GM23338 (cell line): ENCODE measurements at regions not wholly inside any gene's neighbourhood (a gene's known extent, or its start where the extent isn't known, plus 50 kb on each side); places are given as distances from the start of the nearest gene placed in this dataset.

Source experiments
- ATAC-seq: fragments of 200-7000 bp; cut with Tn5 transposase; 3 replicates; pipeline ENCODE4 v1.9.1; 2020
- DNase-seq: peaks from one replicate; pipeline ENCODE4 v3.0.0-alpha.2; 2015; ENCODE audit warnings: low spot score
- H2AFZ ChIP-seq: fragments of 200-600 bp; sonication (generic); 2 replicates; pipeline ENCODE4 v1.8.0; 2016; ENCODE audit warnings: antibody characterized with exemption, mild to moderate bottlenecking, moderate library complexity
- H3F3A ChIP-seq: fragments of 200-600 bp; sonication (generic); replicated peaks from 2 replicates; pipeline ENCODE4 v1.8.0; 2017; ENCODE audit warnings: antibody characterized with exemption, mixed run types, low read depth
- H3K27ac ChIP-seq: fragments of 200-600 bp; sonication (generic); 2 replicates; pipeline ENCODE4 v1.6.1; 2016; ENCODE audit warnings: low read depth
- H3K27me3 ChIP-seq: fragments of 200-600 bp; sonication (generic); 2 replicates; pipeline ENCODE4 v1.8.0; 2016; ENCODE audit warnings: mild to moderate bottlenecking, mixed run types, moderate library complexity; ENCODE audit not compliant: insufficient read depth
- H3K36me3 ChIP-seq: fragments of 200-600 bp; sonication (generic); 2 replicates; pipeline ENCODE4 v1.8.0; 2016; ENCODE audit warnings: mild to moderate bottlenecking; ENCODE audit not compliant: insufficient read depth
- H3K4me1 ChIP-seq: fragments of 200-600 bp; sonication (generic); 2 replicates; pipeline ENCODE4 v1.8.0; 2016; ENCODE audit warnings: mild to moderate bottlenecking, moderate library complexity; ENCODE audit not compliant: insufficient read depth
- H3K4me2 ChIP-seq: fragments of 200-600 bp; sonication (generic); 2 replicates; pipeline ENCODE4 v1.7.1; 2017; ENCODE audit warnings: mixed run types
- H3K4me3 ChIP-seq: fragments of 200-600 bp; sonication (generic); 2 replicates; pipeline ENCODE4 v1.6.1; 2016; ENCODE audit warnings: mixed run types
- H3K79me2 ChIP-seq: fragments of 200-600 bp; sonication (generic); replicated peaks from 2 replicates; pipeline ENCODE4 v1.8.0; 2017; ENCODE audit warnings: mild to moderate bottlenecking; ENCODE audit not compliant: insufficient read depth
- H3K9me2 ChIP-seq: fragments of 200-600 bp; sonication (generic); 2 replicates; pipeline ENCODE4 v1.8.0; 2017; ENCODE audit not compliant: insufficient read depth
- H4K20me1 ChIP-seq: fragments of 200-600 bp; sonication (generic); replicated peaks from 2 replicates; pipeline ENCODE4 v1.8.0; 2017; ENCODE audit warnings: mild to moderate bottlenecking; ENCODE audit not compliant: insufficient read depth
- H3K27ac Mint-ChIP-seq: 2 replicates; pipeline ENCODE4 v1.8.0; 2020; ENCODE audit warnings: inconsistent platforms, mild to moderate bottlenecking, moderate library complexity, mixed read lengths
- H3K27me3 Mint-ChIP-seq: 3 replicates; pipeline ENCODE4 v1.8.0; 2022; ENCODE audit warnings: low read depth, mild to moderate bottlenecking, moderate library complexity, mixed read lengths, inconsistent platforms; ENCODE audit not compliant: insufficient read depth, poor library complexity
- H3K36me3 Mint-ChIP-seq: 3 replicates; pipeline ENCODE4 v1.8.0; 2021; ENCODE audit warnings: low read depth, mild to moderate bottlenecking, inconsistent platforms, moderate library complexity, mixed read lengths
- H3K4me1 Mint-ChIP-seq: 3 replicates; pipeline ENCODE4 v1.8.0; 2020; ENCODE audit warnings: mild to moderate bottlenecking, inconsistent platforms, mixed read lengths
- H3K4me3 Mint-ChIP-seq: 3 replicates; pipeline ENCODE4 v1.8.0; 2021; ENCODE audit warnings: moderate library complexity, mild to moderate bottlenecking, inconsistent platforms, mixed read lengths
- H3K9me3 Mint-ChIP-seq: 3 replicates; pipeline ENCODE4 v1.8.0; 2020; ENCODE audit warnings: moderate library complexity, mild to moderate bottlenecking, inconsistent platforms, mixed read lengths
- CTCF ChIP-seq, 2 experiments: fragments of 200-600 bp in 1 of 2; sonication (generic) in 1 of 2; conservative IDR thresholded peaks; 2 replicates each; pipeline versions ENCODE4 v1.5.1 to v1.6.1; 2016 to 2017; ENCODE audit warnings: antibody characterized with exemption in 2 of 2, low read depth in 2 of 2, mild to moderate bottlenecking in 2 of 2, moderate library complexity in 1 of 2
- EZH2 ChIP-seq: fragments of 200-600 bp; sonication (generic); IDR thresholded peaks from one replicate; pipeline ENCODE4 v1.8.0; 2017; ENCODE audit warnings: antibody characterized with exemption, mild to moderate bottlenecking, low read depth; ENCODE audit not compliant: unreplicated experiment

- TF ChIP-seq EZH2, result no peak
- peak; percentile 72 to 78 for TF ChIP-seq CTCF (conservative IDR thresholded peaks at IDR 0.05; ENCODE audit: low read depth in 2 of 2)
- H3K4me1 ChIP-seq, result peaks cover 8% of the 10 kb centered on the region; the same call in 1 of the 2 replicates
- Mint-ChIP-seq H3K4me1 (peaks cover 26% of the 10 kb centered on the region), H3K27me3 (peaks cover 9% of the 10 kb centered on the region), H3K4me3 (peak overlapping the region; percentile 66), H3K36me3 (no peaks in the 10 kb centered on the region), H3K27ac (peak overlapping the region; percentile 47), H3K9me3 (no peaks in the 10 kb centered on the region)
- H3K9me2 ChIP-seq, result 0 out of 2 replicates have a peak, but pooled peaks cover 3% of the 10 kb centered on the region
- no peaks in the 10 kb centered on the region for H4K20me1 ChIP-seq
- no peaks in the 10 kb centered on the region for H3K27me3 ChIP-seq
- peak overlapping the region; percentile 95 for H2AFZ ChIP-seq
- DNase-seq, result peak; percentile 91
- H3K36me3 ChIP-seq, result no peaks in the 10 kb centered on the region
- ATAC-seq, result peak; percentile 89
- no peak overlapping the region for H3K27ac ChIP-seq
- peak overlapping the region; percentile 48 for H3K4me3 ChIP-seq
- H3K79me2 ChIP-seq, result no peaks in the 10 kb centered on the region
- H3K4me2 ChIP-seq, result peak overlapping the region; percentile 77
- H3F3A ChIP-seq, result no peaks in the 10 kb centered on the region
Observed at GRCh38 chr2:158745067-158745865, 49.9 kb upstream of the DAPL1 start.
